Tibial nerve (tissue), 4 donors: ENCODE measurements at regions not wholly inside any gene's neighbourhood (a gene's known extent, or its start where the extent isn't known, plus 50 kb on each side); places are given as distances from the start of the nearest gene placed in this dataset.

ENCODE experiments used
- EP300 ChIP-seq, 2 donors: sonication (generic); formaldehyde crosslinking; IDR thresholded peaks; one replicate each; pipeline ENCODE4 v1.6.1; 2017; ENCODE audit warnings: antibody characterized with exemption in 2 of 2, mild to moderate bottlenecking in 1 of 2
- TF ChIP-seq, protein P1 (sequence below), 5 experiments: fragments of 200-600 bp in 3 of 5; fragments of 450-650 bp in 2 of 5; sonication (generic) in 3 of 5; IDR thresholded peaks; one replicate each; pipeline ENCODE4 v1.5.1; 2016 to 2019; ENCODE audit warnings: antibody characterized with exemption in 5 of 5, mild to moderate bottlenecking in 3 of 5, moderate library complexity in 2 of 5

DNA sequence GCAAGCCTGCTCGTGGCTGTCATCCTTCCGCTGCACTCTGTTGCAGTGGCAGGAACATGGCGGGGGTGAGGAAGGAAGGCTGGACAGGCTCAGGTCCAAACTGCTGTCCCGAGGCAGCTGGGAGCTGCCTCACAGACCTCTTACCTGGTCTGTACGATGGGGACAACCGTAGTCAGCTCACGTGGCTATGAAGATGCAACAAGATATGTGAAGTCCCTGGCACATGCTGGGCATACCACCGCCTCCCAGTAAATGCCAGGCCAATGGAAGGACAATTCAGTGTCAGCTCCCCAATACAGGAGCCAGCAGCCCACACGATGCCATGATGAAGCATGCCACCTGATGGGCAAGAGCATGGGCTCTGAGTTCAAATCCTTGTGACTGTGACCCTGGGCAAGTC, 344.4 kb downstream of the CYRIA start:
- TF ChIP-seq, protein P1, sequence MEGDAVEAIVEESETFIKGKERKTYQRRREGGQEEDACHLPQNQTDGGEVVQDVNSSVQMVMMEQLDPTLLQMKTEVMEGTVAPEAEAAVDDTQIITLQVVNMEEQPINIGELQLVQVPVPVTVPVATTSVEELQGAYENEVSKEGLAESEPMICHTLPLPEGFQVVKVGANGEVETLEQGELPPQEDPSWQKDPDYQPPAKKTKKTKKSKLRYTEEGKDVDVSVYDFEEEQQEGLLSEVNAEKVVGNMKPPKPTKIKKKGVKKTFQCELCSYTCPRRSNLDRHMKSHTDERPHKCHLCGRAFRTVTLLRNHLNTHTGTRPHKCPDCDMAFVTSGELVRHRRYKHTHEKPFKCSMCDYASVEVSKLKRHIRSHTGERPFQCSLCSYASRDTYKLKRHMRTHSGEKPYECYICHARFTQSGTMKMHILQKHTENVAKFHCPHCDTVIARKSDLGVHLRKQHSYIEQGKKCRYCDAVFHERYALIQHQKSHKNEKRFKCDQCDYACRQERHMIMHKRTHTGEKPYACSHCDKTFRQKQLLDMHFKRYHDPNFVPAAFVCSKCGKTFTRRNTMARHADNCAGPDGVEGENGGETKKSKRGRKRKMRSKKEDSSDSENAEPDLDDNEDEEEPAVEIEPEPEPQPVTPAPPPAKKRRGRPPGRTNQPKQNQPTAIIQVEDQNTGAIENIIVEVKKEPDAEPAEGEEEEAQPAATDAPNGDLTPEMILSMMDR (IDR thresholded peaks at IDR 0.05): no peak
- no peak for TF ChIP-seq EP300 (IDR thresholded peaks at IDR 0.05)
